Neural crest cell (in vitro differentiated cells): ENCODE measurements at regions not wholly inside any gene's neighbourhood (a gene's known extent, or its start where the extent isn't known, plus 50 kb on each side); places are given as distances from the start of the nearest gene placed in this dataset.
A peak's percentile ranks its signal among the peaks of the same experiment; 100 is the strongest.

Experiments used
- DNase-seq: peaks from one replicate; pipeline ENCODE4 v3.0.0; 2021; ENCODE audit warnings: low read depth, mixed read lengths, low spot score
- H3K27ac Mint-ChIP-seq: one replicate; pipeline ENCODE4 v1.8.0; 2021; ENCODE audit warnings: mild to moderate bottlenecking, mixed read lengths; ENCODE audit not compliant: unreplicated experiment
- H3K27me3 Mint-ChIP-seq: 2 replicates; pipeline ENCODE4 v1.8.0; 2021; ENCODE audit warnings: low read depth, mild to moderate bottlenecking, mixed read lengths
- H3K36me3 Mint-ChIP-seq: 2 replicates; pipeline ENCODE4 v1.8.0; 2021; ENCODE audit warnings: low read depth, mild to moderate bottlenecking, mixed read lengths
- H3K4me1 Mint-ChIP-seq: 2 replicates; pipeline ENCODE4 v1.8.0; 2021; ENCODE audit warnings: mixed read lengths
- H3K4me3 Mint-ChIP-seq: one replicate; pipeline ENCODE4 v1.8.0; 2021; ENCODE audit warnings: mild to moderate bottlenecking, mixed read lengths
- H3K9me3 Mint-ChIP-seq: 2 replicates; pipeline ENCODE4 v1.8.0; 2021; ENCODE audit warnings: mixed read lengths
- CTCF ChIP-seq: fragments of 200-600 bp; sonication (generic); conservative IDR thresholded peaks from 2 replicates; pipeline ENCODE4 v1.5.0; 2021; ENCODE audit warnings: antibody characterized with exemption, mild to moderate bottlenecking

- Mint-ChIP-seq H3K36me3 (no peaks in the 10 kb centered on the region), H3K4me3 (no peak overlapping the region), H3K9me3 (peaks cover 5% of the 10 kb centered on the region), H3K27me3 (no peaks in the 10 kb centered on the region), H3K4me1 (no peaks in the 10 kb centered on the region), H3K27ac (no peak overlapping the region)
- TF ChIP-seq CTCF, result no peak
- no peak for DNase-seq
These were observed 94.5 kb upstream of the ENPP6 start for GRCh38 chr4:184312126-184312525.

- Mint-ChIP-seq H3K4me3 (no peak overlapping the region), H3K9me3 (peaks cover 5% of the 10 kb centered on the region), H3K36me3 (no peaks in the 10 kb centered on the region), H3K27ac (peak overlapping the region; percentile 59), H3K27me3 (no peaks in the 10 kb centered on the region), H3K4me1 (no peaks in the 10 kb centered on the region)
- no peak for DNase-seq
- no peak for TF ChIP-seq CTCF
These were observed 93.4 kb upstream of the ENPP6 start for GRCh38 chr4:184310881-184311709.

GRCh38 chr4:184310171-184310567 is 92.5 kb upstream of the ENPP6 start:
- H3K27me3 Mint-ChIP-seq, result no peaks in the 10 kb centered on the region
- peak overlapping the region; percentile 75 for H3K27ac Mint-ChIP-seq
- no peak for TF ChIP-seq CTCF
- DNase-seq, result no peak
- no peak overlapping the region for H3K4me3 Mint-ChIP-seq
- no peaks in the 10 kb centered on the region for H3K36me3 Mint-ChIP-seq
- H3K4me1 Mint-ChIP-seq, result no peaks in the 10 kb centered on the region
- peaks cover 5% of the 10 kb centered on the region for H3K9me3 Mint-ChIP-seq

- Mint-ChIP-seq H3K4me1 (no peaks in the 10 kb centered on the region), H3K9me3 (peaks cover 8% of the 10 kb centered on the region), H3K36me3 (no peaks in the 10 kb centered on the region), H3K4me3 (no peak overlapping the region), H3K27ac (no peak overlapping the region), H3K27me3 (no peaks in the 10 kb centered on the region)
- TF ChIP-seq CTCF, result no peak
- DNase-seq, result no peak
These were observed 91.8 kb upstream of the ENPP6 start for GRCh38 chr4:184309241-184310170.

- no peak for TF ChIP-seq CTCF
These were observed 89.3 kb upstream of the ENPP6 start for GRCh38 chr4:184306949-184307348.

More at GRCh38 chr4:184306949-184307348, 89.3 kb upstream of the ENPP6 start:
- Mint-ChIP-seq H3K27ac (no peak overlapping the region), H3K27me3 (no peaks in the 10 kb centered on the region), H3K9me3 (peaks cover 15% of the 10 kb centered on the region), H3K4me3 (no peak overlapping the region), H3K4me1 (no peaks in the 10 kb centered on the region), H3K36me3 (no peaks in the 10 kb centered on the region)
- DNase-seq, result no peak
